ENCODE measurements at regions not wholly inside any gene's neighbourhood (a gene's known extent, or its start where the extent isn't known, plus 50 kb on each side); places are given as distances from the start of the nearest gene placed in this dataset.

DNA sequence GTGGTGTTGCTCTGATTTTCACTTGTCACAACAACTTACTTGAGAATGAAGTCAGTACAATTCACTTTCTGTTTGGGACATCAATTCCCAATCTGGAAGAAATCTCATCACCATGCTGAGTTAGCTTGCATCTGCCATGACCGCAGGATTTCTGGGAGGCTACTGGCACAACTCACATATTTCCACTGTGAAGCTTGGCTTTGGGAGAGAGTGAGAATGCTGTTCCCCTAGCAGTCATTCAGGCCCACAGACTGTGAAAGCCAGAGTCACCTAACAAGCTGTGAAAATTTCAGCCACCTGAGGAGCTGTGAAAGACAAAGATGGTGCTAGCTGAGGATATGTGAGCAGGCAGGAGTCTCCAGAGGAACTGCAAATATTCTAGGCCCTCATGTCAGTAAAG is 365.2 kb upstream of the TUSC1 start:
- H3K27ac Mint-ChIP-seq = no peak overlapping the region
- H3K36me3 Mint-ChIP-seq (ENCODE audit: low read depth) = no peaks in the 10 kb centered on the region
- H3K4me1 Mint-ChIP-seq = no peaks in the 10 kb centered on the region
- H3K27me3 Mint-ChIP-seq = no peaks in the 10 kb centered on the region
- ChIA-PET CTCF (no interaction called here), POLR2A (no interaction called here)
- H3K4me3 Mint-ChIP-seq = no peak overlapping the region
- H3K9me3 Mint-ChIP-seq = peaks cover 10% of the 10 kb centered on the region
- no peak for DNase-seq

DNA sequence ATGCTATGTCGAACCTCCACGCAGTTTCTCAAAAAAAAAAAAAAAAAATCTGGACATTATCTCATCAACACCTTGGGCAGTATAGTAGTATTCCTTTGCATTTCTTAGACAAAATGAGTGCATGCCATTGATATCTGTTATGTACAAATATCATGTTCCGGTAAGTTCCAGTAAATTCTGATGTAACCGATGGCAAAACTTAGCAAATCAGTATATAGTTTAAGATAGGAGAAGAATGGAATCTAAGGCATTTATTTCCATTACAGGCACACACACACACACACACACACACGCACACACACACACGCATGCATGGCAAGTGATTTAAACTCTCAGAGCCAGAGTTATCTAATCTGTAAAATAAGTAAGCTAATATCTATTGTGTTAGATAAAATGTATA is 356.5 kb upstream of the TUSC1 start:
- Mint-ChIP-seq H3K27me3 (no peaks in the 10 kb centered on the region), H3K27ac (no peak overlapping the region), H3K9me3 (peaks cover 9% of the 10 kb centered on the region), H3K4me1 (no peaks in the 10 kb centered on the region), H3K36me3 (ENCODE audit: low read depth) (no peaks in the 10 kb centered on the region), H3K4me3 (no peak overlapping the region)
- ChIA-PET POLR2A (no interaction called here), CTCF (interaction anchor here (0.6 to 0.7 kb wide), 2 partner anchors 157 to 1162 kb away, joined by 3 read pairs; no protein-coding TSS in a partner anchor)
- DNase-seq = no peak

DNA sequence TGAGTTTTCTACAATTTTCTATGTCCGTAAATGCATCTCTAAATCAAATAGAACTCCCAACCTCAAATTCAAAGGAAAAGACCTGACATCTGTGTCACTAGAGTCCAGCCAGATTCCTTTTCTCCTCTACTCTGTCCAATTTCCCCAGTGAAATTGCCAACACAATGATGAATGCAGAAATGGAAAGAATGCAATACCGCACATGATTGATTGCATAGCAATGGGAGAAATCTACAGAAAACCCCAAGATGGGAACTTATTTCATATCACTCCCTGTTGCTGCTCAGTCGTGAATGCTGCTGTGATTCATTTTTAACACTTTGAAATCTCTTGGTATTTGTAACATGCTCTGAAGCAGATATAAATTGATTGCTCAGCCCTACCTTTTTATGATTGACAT is 355.1 kb upstream of the TUSC1 start:
- DNase-seq = no peak
- Mint-ChIP-seq H3K4me1 (no peaks in the 10 kb centered on the region), H3K27ac (no peak overlapping the region), H3K36me3 (ENCODE audit: low read depth) (no peaks in the 10 kb centered on the region), H3K9me3 (peaks cover 9% of the 10 kb centered on the region), H3K27me3 (no peaks in the 10 kb centered on the region), H3K4me3 (no peak overlapping the region)
- CTCF ChIA-PET = no interaction called here
- POLR2A ChIA-PET = no interaction called here

DNA sequence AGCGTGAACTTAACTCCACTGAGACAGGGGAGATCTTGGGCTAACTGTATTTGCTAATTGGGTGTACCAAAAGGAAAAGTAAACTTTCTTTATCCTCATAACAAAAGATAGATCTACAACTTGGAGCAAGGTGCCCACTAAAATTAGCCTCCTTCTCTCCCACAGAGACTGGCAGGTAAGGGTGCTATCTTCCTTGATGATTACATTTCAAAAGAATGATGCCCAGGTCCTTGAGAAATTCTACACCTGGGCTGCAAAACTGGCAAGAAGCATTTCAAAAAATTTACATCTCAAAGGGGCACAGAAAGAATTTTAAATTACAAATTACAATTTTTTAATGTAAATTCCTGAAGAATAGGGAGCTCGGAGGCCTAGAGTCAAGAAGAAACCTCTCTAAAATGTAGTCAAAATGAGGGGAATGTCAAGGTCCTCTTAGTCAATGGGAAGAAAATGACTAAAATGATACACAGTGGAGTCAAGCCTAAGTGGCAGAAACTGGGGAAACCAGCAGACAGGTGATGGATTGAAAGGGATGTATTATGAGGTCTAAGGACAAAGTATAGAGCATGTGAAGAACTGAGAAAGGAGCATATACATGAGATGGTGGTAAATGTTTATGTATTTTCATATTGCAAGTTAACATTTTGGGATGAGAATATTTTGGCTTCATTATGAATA is 348.3 kb upstream of the TUSC1 start:
- no peaks in the 10 kb centered on the region for H3K36me3 Mint-ChIP-seq (ENCODE audit: low read depth)
- DNase-seq = no peak
- no peak overlapping the region for H3K27ac Mint-ChIP-seq
- no peaks in the 10 kb centered on the region for H3K27me3 Mint-ChIP-seq
- peaks cover 9% of the 10 kb centered on the region for H3K9me3 Mint-ChIP-seq
- no peak overlapping the region for H3K4me3 Mint-ChIP-seq
- ChIA-PET CTCF (no interaction called here), POLR2A (no interaction called here)
- H3K4me1 Mint-ChIP-seq = no peaks in the 10 kb centered on the region

DNA sequence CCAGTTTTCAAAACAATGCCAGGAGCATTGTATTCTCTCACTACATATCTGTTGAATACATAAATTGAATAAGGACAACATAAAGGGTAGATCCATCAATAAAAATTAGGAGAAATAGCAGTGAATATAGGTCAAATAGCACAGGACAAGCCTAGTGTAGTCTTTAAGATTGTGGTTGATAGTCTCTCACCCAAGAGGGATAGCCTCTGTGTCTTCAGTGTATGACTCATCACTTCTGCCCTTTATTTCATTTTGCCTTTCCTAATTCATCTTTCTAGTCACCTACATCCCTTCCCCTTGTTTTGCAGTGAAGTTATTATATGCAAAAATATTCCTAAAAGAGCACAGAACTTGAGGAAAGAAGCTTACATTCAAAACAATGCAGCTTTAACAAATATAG is 335.0 kb upstream of the TUSC1 start:
- no peak overlapping the region for H3K27ac Mint-ChIP-seq
- no peaks in the 10 kb centered on the region for H3K36me3 Mint-ChIP-seq (ENCODE audit: low read depth)
- H3K4me1 Mint-ChIP-seq = no peaks in the 10 kb centered on the region
- DNase-seq = no peak
- ChIA-PET CTCF (no interaction called here), POLR2A (no interaction called here)
- peaks cover 8% of the 10 kb centered on the region for H3K9me3 Mint-ChIP-seq
- no peaks in the 10 kb centered on the region for H3K27me3 Mint-ChIP-seq
- H3K4me3 Mint-ChIP-seq = no peak overlapping the region

DNA sequence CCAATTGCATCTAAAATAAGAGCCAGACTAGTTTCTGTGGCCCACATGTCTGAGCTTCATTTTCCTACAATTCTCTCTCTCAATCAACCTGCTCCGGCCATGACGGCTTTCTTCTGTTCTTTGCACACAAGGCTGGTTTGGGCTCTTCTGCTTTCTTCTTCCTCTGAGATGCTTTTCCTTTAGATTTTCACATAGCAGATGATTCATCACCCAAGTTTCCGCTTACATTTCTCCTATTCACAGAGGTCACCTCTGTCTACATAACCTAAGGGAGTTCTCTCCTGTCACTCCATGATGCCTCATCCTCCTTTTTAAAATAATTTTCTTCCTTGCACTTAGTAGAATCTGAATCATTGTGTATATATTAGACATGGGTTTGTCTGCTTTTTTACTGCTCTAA is 334.6 kb upstream of the TUSC1 start:
- no peaks in the 10 kb centered on the region for H3K27me3 Mint-ChIP-seq
- H3K36me3 Mint-ChIP-seq (ENCODE audit: low read depth) = no peaks in the 10 kb centered on the region
- peaks cover 4% of the 10 kb centered on the region for H3K9me3 Mint-ChIP-seq
- no peaks in the 10 kb centered on the region for H3K4me1 Mint-ChIP-seq
- H3K4me3 Mint-ChIP-seq = no peak overlapping the region
- ChIA-PET POLR2A (no interaction called here), CTCF (no interaction called here)
- no peak overlapping the region for H3K27ac Mint-ChIP-seq
- DNase-seq = no peak

DNA sequence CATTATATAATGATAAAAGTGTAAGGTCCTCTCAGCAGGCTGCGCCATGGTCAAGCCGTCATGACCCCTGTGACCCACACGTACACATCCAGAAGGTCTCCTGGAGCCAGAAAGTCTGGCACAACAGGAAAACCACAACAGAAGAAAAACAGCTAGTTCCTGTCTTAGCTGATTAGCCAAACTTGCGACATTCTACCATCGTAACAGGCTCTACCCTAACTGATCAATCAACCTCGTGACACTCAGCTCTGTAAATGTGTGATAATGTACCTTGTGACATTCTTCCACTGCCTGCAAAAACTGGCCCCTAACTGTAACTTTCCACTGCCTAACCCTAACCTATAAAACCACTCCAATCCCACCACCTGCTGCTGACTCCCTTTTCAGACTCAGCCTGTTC is 316.4 kb upstream of the TUSC1 start:
- no peak overlapping the region for H3K4me3 Mint-ChIP-seq
- peaks cover 27% of the 10 kb centered on the region for H3K9me3 Mint-ChIP-seq
- no peaks in the 10 kb centered on the region for H3K27me3 Mint-ChIP-seq

DNA sequence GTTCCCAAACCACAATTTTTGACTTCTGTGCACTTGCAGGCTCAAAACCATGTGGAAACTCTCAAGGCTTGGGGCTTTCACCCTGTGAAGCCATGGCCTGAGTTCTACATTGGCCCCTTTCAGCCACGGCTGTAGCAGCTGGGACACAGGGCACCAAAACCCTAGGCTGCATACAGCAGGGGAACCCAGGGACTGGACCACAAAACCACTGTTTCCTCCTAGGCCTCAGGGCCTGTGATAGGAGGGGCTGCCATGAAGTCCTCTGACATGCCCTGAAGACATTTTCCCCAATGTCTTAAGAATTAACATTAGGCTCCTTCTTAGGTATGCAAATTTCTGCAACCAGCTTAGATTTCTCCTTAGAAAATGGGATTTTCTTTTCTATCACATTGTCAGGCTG is 312.1 kb upstream of the TUSC1 start:
- Mint-ChIP-seq H3K36me3 (ENCODE audit: low read depth) (no peaks in the 10 kb centered on the region), H3K4me3 (no peak overlapping the region), H3K27ac (no peak overlapping the region), H3K27me3 (no peaks in the 10 kb centered on the region), H3K4me1 (no peaks in the 10 kb centered on the region), H3K9me3 (peaks cover 33% of the 10 kb centered on the region)
- POLR2A ChIA-PET = no interaction called here
- DNase-seq = no peak
- CTCF ChIA-PET = no interaction called here

More for the DNA sequence above, 316.4 kb upstream of the TUSC1 start:
- Mint-ChIP-seq H3K36me3 (ENCODE audit: low read depth) (no peaks in the 10 kb centered on the region), H3K4me1 (no peaks in the 10 kb centered on the region), H3K27ac (no peak overlapping the region)
- CTCF ChIA-PET = no interaction called here
- POLR2A ChIA-PET = no interaction called here
- DNase-seq = no peak

DNA sequence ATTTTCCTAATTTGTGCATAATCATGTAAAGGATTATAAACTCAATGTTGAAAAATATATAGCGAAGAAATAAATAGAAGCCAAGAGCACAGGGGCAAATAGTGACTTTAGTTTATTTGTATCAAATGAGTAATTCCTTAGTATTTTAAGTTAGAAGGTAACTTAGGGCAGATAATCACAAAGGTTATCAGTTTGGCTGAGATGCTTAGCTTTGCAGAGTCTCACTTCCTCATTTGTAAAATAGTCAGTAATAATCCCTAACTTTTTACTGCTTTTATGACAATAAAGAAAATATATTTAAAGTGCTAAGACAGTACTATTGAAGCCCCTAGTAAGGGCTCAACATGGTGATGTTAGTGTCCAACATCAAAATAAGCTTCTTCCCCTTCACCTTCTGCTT is 297.4 kb upstream of the TUSC1 start:
- DNase-seq = no peak
- H3K27ac Mint-ChIP-seq = no peak overlapping the region
- peaks cover 13% of the 10 kb centered on the region for H3K9me3 Mint-ChIP-seq
- no peak overlapping the region for H3K4me3 Mint-ChIP-seq
- no peaks in the 10 kb centered on the region for H3K27me3 Mint-ChIP-seq
- no peaks in the 10 kb centered on the region for H3K36me3 Mint-ChIP-seq (ENCODE audit: low read depth)
- ChIA-PET POLR2A (no interaction called here), CTCF (no interaction called here)
- H3K4me1 Mint-ChIP-seq = no peaks in the 10 kb centered on the region

DNA sequence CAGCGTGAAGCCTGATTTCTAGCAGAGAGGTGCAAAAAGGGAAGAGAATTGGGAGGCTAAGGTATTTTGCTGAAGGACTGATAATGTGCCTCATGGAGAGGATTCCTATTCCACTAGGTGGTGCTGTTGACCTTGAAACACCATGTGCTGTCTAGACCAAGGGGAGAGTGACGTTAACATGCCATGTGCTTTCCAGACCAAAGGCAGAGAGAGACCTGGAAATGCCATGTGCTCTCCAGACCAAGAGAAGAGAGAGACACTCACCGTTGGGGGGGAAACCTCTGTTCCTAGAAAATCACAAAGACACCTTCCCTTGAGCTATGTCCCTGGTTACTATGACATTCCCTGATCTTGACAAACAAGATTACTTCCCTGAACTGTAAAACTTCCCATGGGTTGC is 286.0 kb upstream of the TUSC1 start:
- POLR2A ChIA-PET = no interaction called here
- Mint-ChIP-seq H3K4me3 (no peak overlapping the region), H3K4me1 (no peaks in the 10 kb centered on the region), H3K27ac (no peak overlapping the region), H3K36me3 (ENCODE audit: low read depth) (no peaks in the 10 kb centered on the region), H3K9me3 (peaks cover 3% of the 10 kb centered on the region), H3K27me3 (no peaks in the 10 kb centered on the region)
- CTCF ChIA-PET = no interaction called here
- no peak for DNase-seq

DNA sequence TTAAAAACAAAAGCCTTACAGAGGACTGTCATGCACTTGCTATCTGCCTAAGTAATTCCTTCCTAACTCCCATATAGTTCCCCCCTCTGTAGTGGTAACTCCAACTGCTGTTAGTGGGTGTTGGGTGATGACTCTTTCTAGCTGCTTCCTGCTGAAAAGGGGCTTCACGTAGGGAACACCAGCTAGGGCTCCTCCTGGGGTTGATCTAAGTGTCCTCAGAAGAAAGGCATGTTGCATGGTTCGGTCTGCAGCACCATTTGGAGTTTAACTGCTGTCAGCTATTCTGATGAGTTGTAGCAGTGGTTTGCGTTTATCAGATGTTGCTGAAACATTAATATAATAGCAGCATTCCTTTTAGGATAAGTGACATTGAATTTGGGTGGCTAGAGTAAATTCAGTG is 281.9 kb upstream of the TUSC1 start:
- DNase-seq = no peak
- peaks cover 3% of the 10 kb centered on the region for H3K9me3 Mint-ChIP-seq
- H3K27ac Mint-ChIP-seq = no peak overlapping the region
- no peaks in the 10 kb centered on the region for H3K36me3 Mint-ChIP-seq (ENCODE audit: low read depth)
- no peaks in the 10 kb centered on the region for H3K27me3 Mint-ChIP-seq
- ChIA-PET CTCF (no interaction called here), POLR2A (no interaction called here)
- no peaks in the 10 kb centered on the region for H3K4me1 Mint-ChIP-seq
- H3K4me3 Mint-ChIP-seq = no peak overlapping the region

DNA sequence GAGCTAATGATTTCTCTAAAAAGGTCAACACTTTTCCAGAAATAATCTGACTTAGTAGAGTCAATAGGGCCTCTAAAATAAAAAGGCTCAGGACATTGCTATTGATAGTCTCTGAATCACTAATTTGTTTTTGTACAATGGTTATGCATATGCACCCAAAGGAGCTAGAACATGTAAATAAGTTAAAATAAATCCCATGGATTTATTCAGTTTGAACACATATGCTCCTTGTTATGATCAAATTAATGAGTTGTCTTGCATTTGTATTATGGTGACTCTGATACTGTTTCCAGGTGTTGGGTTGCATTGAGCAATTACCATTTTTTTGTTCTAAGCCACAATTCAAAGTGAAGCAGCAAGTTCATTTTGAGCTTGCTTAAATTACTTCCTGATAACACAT is 276.0 kb upstream of the TUSC1 start:
- POLR2A ChIA-PET = no interaction called here
- H3K4me3 Mint-ChIP-seq = no peak overlapping the region
- CTCF ChIA-PET = no interaction called here
- no peak for DNase-seq
- no peaks in the 10 kb centered on the region for H3K4me1 Mint-ChIP-seq
- no peaks in the 10 kb centered on the region for H3K27me3 Mint-ChIP-seq
- H3K9me3 Mint-ChIP-seq = peaks cover 12% of the 10 kb centered on the region
- H3K27ac Mint-ChIP-seq = no peak overlapping the region
- H3K36me3 Mint-ChIP-seq (ENCODE audit: low read depth) = no peaks in the 10 kb centered on the region

DNA sequence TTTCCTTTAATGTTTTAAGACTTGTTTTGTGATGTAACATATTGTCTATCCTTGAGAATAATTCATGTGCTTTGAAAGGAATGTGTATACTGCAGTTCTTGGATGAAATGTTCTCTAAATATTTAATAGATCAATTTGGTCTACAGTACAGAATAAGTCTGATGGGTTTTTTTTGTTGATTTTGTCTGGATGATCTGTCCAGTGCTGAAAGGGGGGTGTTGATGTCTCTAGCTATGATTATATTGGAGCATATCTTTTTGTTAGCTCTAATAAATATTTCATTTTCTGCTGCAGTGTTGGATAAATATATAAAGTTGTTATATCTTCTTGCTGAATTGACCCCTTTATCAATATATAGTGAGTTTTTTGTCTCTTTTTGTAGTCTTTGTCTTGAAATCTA is 269.9 kb upstream of the TUSC1 start:
- Mint-ChIP-seq H3K4me1 (no peaks in the 10 kb centered on the region), H3K4me3 (no peak overlapping the region), H3K36me3 (ENCODE audit: low read depth) (no peaks in the 10 kb centered on the region), H3K27ac (no peak overlapping the region), H3K9me3 (peaks cover 22% of the 10 kb centered on the region), H3K27me3 (no peaks in the 10 kb centered on the region)
- CTCF ChIA-PET = no interaction called here
- POLR2A ChIA-PET = no interaction called here
- no peak for DNase-seq

DNA sequence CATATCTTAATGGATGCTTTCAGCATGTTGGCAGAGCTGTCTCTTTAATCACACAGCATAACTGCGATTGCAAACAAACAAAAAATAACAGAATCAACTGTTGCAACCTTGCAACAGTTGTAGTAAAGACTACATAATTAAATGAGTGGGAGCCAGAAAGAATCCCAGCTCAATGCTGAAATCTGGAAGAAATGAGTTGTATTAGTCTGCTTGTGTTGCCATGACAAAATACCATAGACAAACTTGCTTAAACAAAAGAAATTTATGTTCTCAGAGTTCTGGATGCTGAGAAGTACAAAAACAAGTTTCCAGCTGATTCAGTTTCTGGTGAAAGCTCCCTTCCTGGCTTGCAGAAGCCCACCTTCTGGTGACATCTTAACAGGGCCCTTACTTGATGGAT is 260.9 kb upstream of the TUSC1 start:
- CTCF ChIA-PET = no interaction called here
- Mint-ChIP-seq H3K4me1 (no peaks in the 10 kb centered on the region), H3K36me3 (ENCODE audit: low read depth) (no peaks in the 10 kb centered on the region), H3K9me3 (peaks cover 2% of the 10 kb centered on the region), H3K27me3 (no peaks in the 10 kb centered on the region), H3K27ac (no peak overlapping the region), H3K4me3 (no peak overlapping the region)
- POLR2A ChIA-PET = no interaction called here
- no peak for DNase-seq

DNA sequence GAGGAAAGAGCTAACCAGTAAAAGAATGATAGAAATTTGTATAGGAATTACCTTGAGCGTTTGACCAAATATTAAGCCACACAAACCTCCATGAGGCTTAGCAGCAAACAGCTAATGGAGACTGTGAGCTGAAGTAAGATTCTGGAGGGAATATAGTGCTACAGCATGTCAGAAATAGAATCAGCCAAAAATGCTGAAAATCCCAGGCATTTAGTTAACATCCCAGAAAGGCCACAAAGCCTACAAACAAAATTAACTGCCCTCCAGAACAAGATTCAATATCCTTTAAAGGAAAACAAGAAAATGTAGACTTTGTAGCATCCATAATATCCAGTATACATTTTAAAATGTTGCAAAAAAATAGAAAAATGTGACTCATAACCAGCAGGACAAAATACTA is 257.8 kb upstream of the TUSC1 start:
- DNase-seq = no peak
- Mint-ChIP-seq H3K9me3 (peaks cover 12% of the 10 kb centered on the region), H3K27me3 (no peaks in the 10 kb centered on the region), H3K4me3 (no peak overlapping the region), H3K4me1 (no peaks in the 10 kb centered on the region), H3K36me3 (ENCODE audit: low read depth) (no peaks in the 10 kb centered on the region), H3K27ac (no peak overlapping the region)
- POLR2A ChIA-PET = no interaction called here
- CTCF ChIA-PET = no interaction called here

Measured in activated CD4-positive, alpha-beta memory T cell treated with anti-CD3 and anti-CD28 coated beads, Interleukin-2, amount 10 ng/mL, durations not matched to agents 7 days and 5 days (primary cell).